Renal pelvis (tissue), 1 donor: ENCODE measurements at regions not wholly inside any gene's neighbourhood (a gene's known extent, or its start where the extent isn't known, plus 50 kb on each side); places are given as distances from the start of the nearest gene placed in this dataset.
"Not testable (repeated sequence)": the region's sequence is repeated elsewhere in the genome, so short reads cannot be mapped to it uniquely, and the experiment has no call there.

Experiments
- DNase-seq: peaks from one replicate; pipeline ENCODE4 v3.0.0-alpha.2; 2013

GRCh38 chr2:144660518-144661316 lies 140.8 kb upstream of the ZEB2 start:
- no peak for DNase-seq

DNA sequence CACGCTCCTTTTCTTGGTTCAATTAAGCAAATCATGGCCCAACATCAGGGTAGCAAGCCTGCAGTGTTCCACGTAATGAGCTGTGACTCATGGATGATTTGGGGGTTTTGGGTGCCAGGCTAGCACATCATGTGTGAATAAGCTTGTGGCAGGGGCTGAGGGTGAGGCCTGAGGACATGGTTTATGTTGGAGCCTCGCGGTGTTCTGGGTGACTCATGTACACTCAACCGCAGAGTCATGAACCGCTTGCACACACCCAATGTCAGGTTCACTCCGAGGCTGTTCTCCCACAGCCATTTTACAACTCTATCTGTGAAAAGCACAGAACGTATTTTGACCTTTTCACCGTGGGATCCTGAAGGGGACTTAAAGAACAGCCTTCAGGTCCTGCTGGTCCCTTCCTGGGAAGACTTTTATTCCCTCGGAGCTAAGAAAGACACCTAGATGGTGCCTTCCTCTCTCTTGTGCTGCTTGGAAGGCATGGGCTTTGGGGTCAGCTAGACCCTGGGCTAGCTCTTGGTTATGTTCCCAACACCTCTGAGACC lies 139.9 kb upstream of the ZEB2 start:
- DNase-seq = no peak

DNA sequence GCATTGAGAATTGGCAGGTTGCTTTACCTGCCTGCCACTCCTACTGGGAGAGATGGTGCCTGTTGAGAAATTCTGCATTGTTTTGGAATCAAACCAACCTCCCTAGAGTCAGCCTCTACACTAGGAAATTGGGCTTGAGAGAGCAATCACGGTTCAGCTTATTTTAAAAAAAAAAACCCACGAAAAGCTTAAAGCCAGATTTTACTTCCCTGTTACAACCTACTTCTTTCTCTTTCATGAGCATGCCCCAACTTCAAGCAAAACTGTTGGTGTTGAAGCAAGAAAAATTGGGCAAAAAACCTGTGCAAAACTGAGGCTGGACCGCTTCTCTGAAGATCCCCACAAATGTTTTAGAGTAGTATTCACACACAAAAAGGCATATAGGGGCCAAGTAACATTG lies 134.6 kb upstream of the ZEB2 start:
- no peak for DNase-seq

GRCh38 chr2:144650907-144651306 lies 131.0 kb upstream of the ZEB2 start:
- no peak for DNase-seq

GRCh38 chr2:144648837-144649465 lies 129.0 kb upstream of the ZEB2 start:
- no peak for DNase-seq

DNA sequence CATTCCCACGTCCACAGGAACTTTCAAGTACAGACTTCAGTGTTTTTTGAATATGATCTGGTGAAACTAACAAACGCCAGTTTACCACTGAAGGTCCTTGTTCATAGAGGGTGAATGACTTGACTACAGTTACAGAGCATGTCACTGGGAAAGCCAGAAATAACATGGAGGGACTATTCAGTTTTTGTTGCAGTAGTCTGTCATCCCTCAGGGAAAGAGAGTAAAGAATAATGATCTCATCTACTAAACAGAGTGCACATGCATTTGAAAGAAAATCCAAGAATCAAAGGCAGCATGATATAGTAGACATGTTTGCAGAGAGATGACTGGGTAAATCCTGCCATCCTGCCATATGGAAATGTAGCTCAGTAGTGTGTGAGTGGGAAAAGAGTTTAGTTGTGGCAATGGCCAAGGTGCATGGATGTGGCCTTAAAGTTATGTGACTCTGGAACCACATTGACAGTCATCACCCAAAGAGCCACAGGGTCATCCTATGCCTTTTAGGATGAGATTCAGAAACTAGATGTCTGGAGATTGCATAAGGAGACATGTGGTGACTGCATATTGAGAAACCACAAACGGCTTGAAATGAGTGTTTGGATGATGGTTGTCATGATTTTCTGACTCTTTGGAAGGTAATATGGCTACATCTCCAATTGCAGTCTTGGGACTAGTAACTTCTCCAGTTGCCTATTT lies 125.3 kb upstream of the ZEB2 start:
- no peak for DNase-seq

DNA sequence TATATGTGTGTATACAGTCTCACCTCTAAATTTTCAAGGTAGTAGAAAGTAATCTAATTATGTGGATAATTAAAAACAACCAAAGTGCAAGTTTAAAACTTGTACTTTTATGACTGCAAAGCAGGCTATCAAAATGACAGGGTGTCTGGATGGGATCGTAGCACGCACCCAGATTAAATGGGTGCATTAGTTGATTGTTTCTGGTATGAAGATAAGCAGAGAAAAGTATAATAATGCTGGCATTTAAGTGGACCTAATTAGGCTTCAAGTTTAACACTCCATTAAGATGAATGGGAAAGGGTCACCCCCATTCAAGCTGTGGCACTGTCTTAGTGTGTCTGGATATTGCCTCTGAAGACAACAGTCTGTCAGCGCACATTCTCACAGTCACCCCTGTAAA lies 124.6 kb upstream of the ZEB2 start:
- DNase-seq = no peak

GRCh38 chr2:144643537-144644336 lies 123.8 kb upstream of the ZEB2 start:
- DNase-seq = no peak

GRCh38 chr2:144642856-144643255 lies 122.9 kb upstream of the ZEB2 start:
- DNase-seq = no peak

GRCh38 chr2:144642131-144642530 lies 122.2 kb upstream of the ZEB2 start:
- DNase-seq = no peak

DNA sequence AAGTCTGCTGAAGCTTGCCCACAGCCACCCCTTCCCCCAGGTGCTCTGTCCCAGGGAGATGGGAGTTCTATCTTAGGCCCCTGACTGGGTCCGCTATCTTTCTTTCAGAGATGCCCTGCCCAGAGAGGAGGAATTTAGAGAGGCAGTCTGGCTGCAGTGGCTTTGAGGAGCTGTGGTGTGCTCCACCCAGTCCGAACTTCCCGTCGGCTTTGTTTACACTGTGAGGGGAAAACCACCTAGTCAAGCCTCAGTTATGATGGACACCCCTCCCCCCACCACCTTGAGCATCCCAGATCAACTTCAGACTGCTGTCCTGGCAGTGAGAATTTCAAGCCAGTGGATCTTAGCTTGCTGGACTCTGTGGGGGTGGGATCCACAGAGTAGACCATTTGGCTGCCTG lies 118.3 kb upstream of the ZEB2 start:
- not testable (repeated sequence) for DNase-seq

- DNase-seq = not testable (repeated sequence)
Observed at GRCh38 chr2:144636860-144637259, 116.9 kb upstream of the ZEB2 start.

DNA sequence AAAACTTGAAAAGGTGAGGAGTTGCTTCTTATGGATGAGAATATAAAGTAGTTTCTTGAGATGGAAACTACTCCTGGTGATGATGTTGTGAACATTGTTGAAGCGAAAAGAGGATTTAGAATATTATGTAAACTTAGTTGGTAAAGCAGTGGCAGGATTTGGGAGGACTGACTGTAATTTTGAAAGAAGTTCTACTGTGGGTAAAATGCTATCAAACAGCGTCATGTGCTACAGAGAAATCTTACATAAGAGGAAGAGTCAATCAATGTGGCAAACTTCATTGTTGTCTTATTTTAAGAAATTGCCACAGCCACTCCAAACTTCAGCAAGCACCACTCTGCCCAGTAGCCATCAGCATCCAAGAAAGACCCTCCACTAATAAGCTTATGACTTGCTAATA lies 112.9 kb upstream of the ZEB2 start:
- no peak for DNase-seq

DNA sequence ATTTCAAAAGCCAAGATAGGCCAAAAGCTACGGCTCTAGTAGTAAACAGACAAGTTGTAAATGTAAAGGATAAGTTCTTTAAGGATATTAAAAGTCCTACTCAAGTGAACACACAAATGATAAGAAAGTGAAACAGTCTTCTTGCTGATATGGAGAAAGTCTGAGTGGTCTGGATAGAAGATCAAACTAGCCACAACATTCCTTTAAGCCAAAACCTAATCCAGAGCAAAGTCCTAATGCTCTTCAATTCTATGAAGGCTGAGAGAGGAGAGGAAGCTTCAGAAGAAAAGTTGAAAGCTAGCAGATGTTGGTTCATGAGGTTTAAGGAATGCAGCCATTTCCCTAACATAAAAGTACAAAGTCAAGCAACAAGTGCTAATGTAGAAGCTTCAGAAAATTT lies 111.7 kb upstream of the ZEB2 start:
- no peak for DNase-seq

- no peak for DNase-seq
Observed at GRCh38 chr2:144630459-144631215, 110.7 kb upstream of the ZEB2 start.

DNA sequence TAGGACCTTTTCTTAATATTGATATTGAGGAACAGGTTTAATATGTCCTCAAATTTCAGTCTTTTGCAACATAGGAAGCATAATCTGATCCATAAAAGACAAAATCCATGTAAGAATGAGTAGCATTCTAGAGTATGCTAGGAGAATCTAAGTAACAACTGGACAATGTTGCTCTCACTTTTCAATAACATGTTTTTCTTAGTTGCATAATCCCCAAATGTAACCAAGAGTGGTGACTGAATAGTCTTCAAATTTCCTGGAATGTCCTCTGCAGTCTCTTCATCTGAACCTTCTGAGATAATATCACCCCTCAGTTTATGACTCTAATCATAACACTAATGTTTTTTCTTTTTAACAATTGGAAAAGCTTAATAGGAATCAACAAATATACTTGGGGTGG lies 110.0 kb upstream of the ZEB2 start:
- DNase-seq = no peak

- DNase-seq = no peak
Observed at GRCh38 chr2:144628566-144628965, 108.6 kb upstream of the ZEB2 start.

DNA sequence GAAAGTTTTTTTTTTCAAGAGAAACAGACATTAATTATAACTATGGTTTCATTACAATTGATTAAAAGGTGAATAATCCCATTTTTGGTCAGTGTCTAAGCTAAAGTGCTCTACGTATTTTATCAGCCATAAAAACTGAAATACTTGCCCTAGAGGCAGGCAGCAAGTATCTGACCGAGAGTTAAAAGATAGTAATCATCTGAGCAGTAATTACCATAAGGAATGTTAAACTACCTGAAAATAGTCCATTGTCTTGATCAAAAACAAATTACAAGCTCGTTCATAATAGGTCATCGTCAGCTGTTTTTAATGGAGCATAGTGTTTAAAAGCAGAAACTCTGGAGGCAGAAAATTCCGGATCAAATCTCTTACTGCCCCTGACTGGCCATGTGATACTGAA lies 105.7 kb upstream of the ZEB2 start:
- DNase-seq = no peak

DNA sequence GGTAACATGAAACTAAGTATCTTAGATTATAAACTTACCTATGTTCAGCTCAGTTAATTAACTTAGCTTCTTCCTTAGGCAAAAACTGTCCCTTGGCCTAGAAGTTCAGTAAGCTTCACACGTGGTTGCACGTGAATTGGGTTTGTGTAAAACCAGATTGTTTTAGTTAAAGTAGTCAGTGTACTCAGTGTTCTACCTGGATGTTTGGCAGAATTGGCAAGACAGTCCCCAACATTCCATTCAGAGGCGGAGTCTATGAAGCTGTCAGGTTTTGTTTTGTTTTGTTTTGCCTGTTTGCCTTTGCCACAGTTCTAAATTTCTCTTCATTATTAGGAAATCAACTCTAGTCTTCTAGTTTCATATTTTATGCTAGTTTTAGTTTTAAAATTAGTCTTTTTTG lies 105.3 kb upstream of the ZEB2 start:
- DNase-seq = no peak

DNA sequence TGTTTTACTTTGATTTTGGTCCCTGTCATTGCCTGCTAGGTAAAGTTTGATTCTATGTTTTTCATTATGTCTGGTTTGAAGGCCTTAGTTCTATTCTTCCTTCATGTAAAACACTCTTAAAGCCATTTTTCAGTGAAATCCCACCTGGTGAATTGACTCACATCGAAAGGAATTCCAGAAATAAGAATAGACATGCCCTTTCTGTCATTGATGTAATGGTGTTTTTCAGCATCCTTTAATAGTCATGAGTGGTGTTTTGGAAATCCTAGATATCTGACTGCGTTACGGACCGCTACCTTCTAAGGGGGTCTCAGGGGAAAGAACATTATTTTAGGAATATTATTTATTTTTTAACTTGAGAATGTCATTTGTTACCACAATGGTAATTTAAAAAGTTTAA lies 104.5 kb upstream of the ZEB2 start:
- DNase-seq = no peak

GRCh38 chr2:144622373-144622772 lies 102.5 kb upstream of the ZEB2 start:
- not testable (repeated sequence) for DNase-seq
